ENCODE measurements at regions not wholly inside any gene's neighbourhood (a gene's known extent, or its start where the extent isn't known, plus 50 kb on each side); places are given as distances from the start of the nearest gene placed in this dataset.
"Not testable (repeated sequence)": the region's sequence is repeated elsewhere in the genome, so short reads cannot be mapped to it uniquely, and the experiment has no call there.

- TF ChIP-seq POLR2A (IDR thresholded peaks at IDR 0.05; ENCODE audit: low read length) (no peak), GATA1 (IDR thresholded peaks at IDR 0.05; ENCODE audit: low read depth, low read length) (no peak)
- no peak for DNase-seq
Measured at GRCh38 chr2:61677942-61678341, 139.8 kb upstream of the XPO1 start.

- no peak for DNase-seq
- no peak for TF ChIP-seq POLR2A (IDR thresholded peaks at IDR 0.05; ENCODE audit: low read length)
- no peak for TF ChIP-seq GATA1 (IDR thresholded peaks at IDR 0.05; ENCODE audit: low read depth, low read length)
Measured at GRCh38 chr2:61677306-61677705, 139.2 kb upstream of the XPO1 start.

- DNase-seq: no peak
- TF ChIP-seq POLR2A (IDR thresholded peaks at IDR 0.05; ENCODE audit: low read length) (no peak), GATA1 (IDR thresholded peaks at IDR 0.05; ENCODE audit: low read depth, low read length) (no peak)
Measured at GRCh38 chr2:61675204-61675603, 137.0 kb upstream of the XPO1 start.

- TF ChIP-seq GATA1 (IDR thresholded peaks at IDR 0.05; ENCODE audit: low read depth, low read length) (no peak), POLR2A (IDR thresholded peaks at IDR 0.05; ENCODE audit: low read length) (no peak)
- no peak for DNase-seq
Measured at GRCh38 chr2:61671561-61672315, 133.6 kb upstream of the XPO1 start.

GRCh38 chr2:61670591-61671501 lies 132.7 kb upstream of the XPO1 start:
- no peak for DNase-seq
- TF ChIP-seq GATA1 (IDR thresholded peaks at IDR 0.05; ENCODE audit: low read depth, low read length): no peak
- TF ChIP-seq POLR2A (IDR thresholded peaks at IDR 0.05; ENCODE audit: low read length): no peak

GRCh38 chr2:61664190-61664589 lies 126.0 kb upstream of the XPO1 start:
- TF ChIP-seq GATA1 (IDR thresholded peaks at IDR 0.05; ENCODE audit: low read depth, low read length): no peak
- TF ChIP-seq POLR2A (IDR thresholded peaks at IDR 0.05; ENCODE audit: low read length): no peak
- no peak for DNase-seq

- no peak for DNase-seq
- TF ChIP-seq POLR2A (IDR thresholded peaks at IDR 0.05; ENCODE audit: low read length) (no peak), GATA1 (IDR thresholded peaks at IDR 0.05; ENCODE audit: low read depth, low read length) (no peak)
Measured at GRCh38 chr2:61662990-61663389, 124.8 kb upstream of the XPO1 start.

- no peak for TF ChIP-seq GATA1 (IDR thresholded peaks at IDR 0.05; ENCODE audit: low read depth, low read length)
- no peak for TF ChIP-seq POLR2A (IDR thresholded peaks at IDR 0.05; ENCODE audit: low read length)
- DNase-seq: no peak
Measured at GRCh38 chr2:61660511-61661388, 122.6 kb upstream of the XPO1 start.

- TF ChIP-seq GATA1 (IDR thresholded peaks at IDR 0.05; ENCODE audit: low read depth, low read length) (no peak), POLR2A (IDR thresholded peaks at IDR 0.05; ENCODE audit: low read length) (no peak)
- DNase-seq: peak; percentile 41 to 45
Measured at GRCh38 chr2:61658841-61659780, 121.0 kb upstream of the XPO1 start.

- not testable (repeated sequence) for DNase-seq
Measured at GRCh38 chr2:61649946-61650345, 111.8 kb upstream of the XPO1 start.

- no peak for DNase-seq
- TF ChIP-seq GATA1 (IDR thresholded peaks at IDR 0.05; ENCODE audit: low read depth, low read length) (no peak), POLR2A (IDR thresholded peaks at IDR 0.05; ENCODE audit: low read length) (no peak)
Measured at GRCh38 chr2:61649021-61649420, 110.9 kb upstream of the XPO1 start.

GRCh38 chr2:61647044-61647443 lies 108.9 kb upstream of the XPO1 start:
- TF ChIP-seq GATA1 (IDR thresholded peaks at IDR 0.05; ENCODE audit: low read depth, low read length) (no peak), POLR2A (IDR thresholded peaks at IDR 0.05; ENCODE audit: low read length) (no peak)
- DNase-seq: no peak

- TF ChIP-seq POLR2A (IDR thresholded peaks at IDR 0.05; ENCODE audit: low read length) (no peak), GATA1 (IDR thresholded peaks at IDR 0.05; ENCODE audit: low read depth, low read length) (no peak)
- DNase-seq: no peak
Measured at GRCh38 chr2:61645911-61646310, 107.8 kb upstream of the XPO1 start.

GRCh38 chr2:61643153-61643552 lies 105.0 kb upstream of the XPO1 start:
- not testable (repeated sequence) for DNase-seq
